NCI-H2081 treated with DMSO at 0.1 percent for 48 hours (cell line): ENCODE measurements at regions not wholly inside any gene's neighbourhood (a gene's known extent, or its start where the extent isn't known, plus 50 kb on each side); places are given as distances from the start of the nearest gene placed in this dataset.
"Not testable (repeated sequence)": the region's sequence is repeated elsewhere in the genome, so short reads cannot be mapped to it uniquely, and the experiment has no call there.

Source experiments
- DNase-seq: peaks from one replicate; lab custom pipeline; 2025; lab: John Stamatoyannopoulos, UW

- DNase-seq, result no peak
These were observed 282.6 kb upstream of the EYS start for GRCh38 chr6:65989676-65990075.

GRCh38 chr6:65988006-65988405, 281.0 kb upstream of the EYS start:
- DNase-seq, result no peak

- DNase-seq, result no peak
These were observed 277.1 kb upstream of the EYS start for GRCh38 chr6:65984089-65984488.

- no peak for DNase-seq
These were observed 272.1 kb upstream of the EYS start for GRCh38 chr6:65979120-65979519.

GRCh38 chr6:65971252-65971651, 264.2 kb upstream of the EYS start:
- not testable (repeated sequence) for DNase-seq

GRCh38 chr6:65964261-65964660, 257.2 kb upstream of the EYS start:
- no peak for DNase-seq

GRCh38 chr6:65955034-65955433, 248.0 kb upstream of the EYS start:
- no peak for DNase-seq

- DNase-seq, result no peak
These were observed 241.0 kb upstream of the EYS start for GRCh38 chr6:65948062-65948461.

GRCh38 chr6:65943548-65943947, 236.5 kb upstream of the EYS start:
- no peak for DNase-seq

GRCh38 chr6:65943051-65943450, 236.0 kb upstream of the EYS start:
- DNase-seq, result no peak

- no peak for DNase-seq
These were observed 231.0 kb upstream of the EYS start for GRCh38 chr6:65938000-65938399.

- DNase-seq, result no peak
These were observed 228.4 kb upstream of the EYS start for GRCh38 chr6:65935412-65935811.

- no peak for DNase-seq
These were observed 226.4 kb upstream of the EYS start for GRCh38 chr6:65933390-65933789.

GRCh38 chr6:65927141-65927540, 220.1 kb upstream of the EYS start:
- no peak for DNase-seq

GRCh38 chr6:65924411-65924810, 217.4 kb upstream of the EYS start:
- DNase-seq, result no peak

- DNase-seq, result no peak
These were observed 215.0 kb upstream of the EYS start for GRCh38 chr6:65922049-65922448.

- no peak for DNase-seq
These were observed 201.0 kb upstream of the EYS start for GRCh38 chr6:65908065-65908464.

- no peak for DNase-seq
These were observed 197.0 kb upstream of the EYS start for GRCh38 chr6:65903992-65904391.

GRCh38 chr6:65900928-65901327, 193.9 kb upstream of the EYS start:
- DNase-seq, result no peak

GRCh38 chr6:65896140-65896539, 189.1 kb upstream of the EYS start:
- no peak for DNase-seq

GRCh38 chr6:65876668-65877067, 169.6 kb upstream of the EYS start:
- DNase-seq, result no peak

- no peak for DNase-seq
These were observed 145.4 kb upstream of the EYS start for GRCh38 chr6:65852369-65852852.

- DNase-seq, result no peak
These were observed 123.1 kb upstream of the EYS start for GRCh38 chr6:65830151-65830550.

GRCh38 chr6:65819152-65819551, 112.1 kb upstream of the EYS start:
- DNase-seq, result no peak

GRCh38 chr6:65818576-65818975, 111.5 kb upstream of the EYS start:
- no peak for DNase-seq
